Peyer's patch (tissue), 4 donors: ENCODE measurements at regions not wholly inside any gene's neighbourhood (a gene's known extent, or its start where the extent isn't known, plus 50 kb on each side); places are given as distances from the start of the nearest gene placed in this dataset.
"Not testable (repeated sequence)": the region's sequence is repeated elsewhere in the genome, so short reads cannot be mapped to it uniquely, and the experiment has no call there.

Experiments
- DNase-seq, 3 donors: peaks; one replicate each; pipeline ENCODE4 v3.0.0-alpha.2; 2017 to 2019
- H3K27ac ChIP-seq, 4 donors: fragments of 200-600 bp; sonication (generic); one replicate each; pipeline ENCODE4 v1.5.1; 2016 to 2019
- H3K27me3 ChIP-seq, 2 donors: fragments of 200-600 bp; sonication (generic); one replicate each; pipeline ENCODE4 v1.5.1; 2019
- H3K36me3 ChIP-seq, 3 donors: fragments of 200-600 bp; sonication (generic); one replicate each; pipeline ENCODE4 v1.5.1; 2016 to 2019
- H3K4me1 ChIP-seq, 4 donors: fragments of 200-600 bp; sonication (generic); one replicate each; pipeline ENCODE4 v1.5.1; 2016 to 2019
- H3K4me3 ChIP-seq, 4 donors: fragments of 200-600 bp; sonication (generic); 1 replicate in 3 of 4; 2 replicates in 1 of 4; pipeline ENCODE4 v1.5.1; 2016 to 2019; ENCODE audit warnings: mild to moderate bottlenecking in 1 of 4
- H3K9me3 ChIP-seq, 4 donors: fragments of 200-600 bp; sonication (generic); one replicate each; pipeline ENCODE4 v1.5.1; 2016 to 2019; ENCODE audit warnings: mild to moderate bottlenecking in 1 of 4
- POLR2A ChIP-seq, 2 donors: fragments of 450-650 bp; IDR thresholded peaks; one replicate each; pipeline ENCODE4 v1.5.1; 2017; ENCODE audit warnings: antibody characterized with exemption in 2 of 2, mild to moderate bottlenecking in 2 of 2, moderate library complexity in 2 of 2
- TF ChIP-seq, protein P1 (sequence below), 6 experiments: fragments of 450-650 bp in 4 of 6; fragments of 200-600 bp in 2 of 6; sonication (generic) in 1 of 6; IDR thresholded peaks; one replicate each; pipeline ENCODE4 v1.5.1; 2017 to 2019; ENCODE audit warnings: antibody characterized with exemption in 6 of 6, mild to moderate bottlenecking in 3 of 6, moderate library complexity in 1 of 6

DNA sequence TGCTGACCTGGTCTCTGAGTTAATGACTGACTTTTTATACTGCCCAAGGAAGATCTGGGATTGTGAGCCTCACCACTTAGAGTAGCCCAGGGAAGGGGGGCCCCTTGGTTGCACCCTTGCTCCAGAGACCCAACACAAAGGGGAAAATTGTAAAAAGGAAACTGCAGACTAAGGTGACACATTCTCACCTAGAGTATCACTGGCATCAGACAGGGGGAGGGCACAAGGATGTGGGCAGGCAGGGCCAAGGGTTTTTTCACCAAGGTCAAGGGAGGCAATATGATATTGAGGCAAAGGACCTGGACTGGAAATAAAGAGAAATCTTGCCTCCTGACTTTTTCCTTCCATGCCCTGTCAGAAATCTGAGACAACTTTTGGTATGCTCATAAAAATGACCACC is 386.2 kb upstream of the FGF16 start:
- Histone ChIP-seq H3K36me3 (no peaks in the 10 kb centered on the region), H3K4me1 (no peaks in the 10 kb centered on the region)
- TF ChIP-seq, protein P1, sequence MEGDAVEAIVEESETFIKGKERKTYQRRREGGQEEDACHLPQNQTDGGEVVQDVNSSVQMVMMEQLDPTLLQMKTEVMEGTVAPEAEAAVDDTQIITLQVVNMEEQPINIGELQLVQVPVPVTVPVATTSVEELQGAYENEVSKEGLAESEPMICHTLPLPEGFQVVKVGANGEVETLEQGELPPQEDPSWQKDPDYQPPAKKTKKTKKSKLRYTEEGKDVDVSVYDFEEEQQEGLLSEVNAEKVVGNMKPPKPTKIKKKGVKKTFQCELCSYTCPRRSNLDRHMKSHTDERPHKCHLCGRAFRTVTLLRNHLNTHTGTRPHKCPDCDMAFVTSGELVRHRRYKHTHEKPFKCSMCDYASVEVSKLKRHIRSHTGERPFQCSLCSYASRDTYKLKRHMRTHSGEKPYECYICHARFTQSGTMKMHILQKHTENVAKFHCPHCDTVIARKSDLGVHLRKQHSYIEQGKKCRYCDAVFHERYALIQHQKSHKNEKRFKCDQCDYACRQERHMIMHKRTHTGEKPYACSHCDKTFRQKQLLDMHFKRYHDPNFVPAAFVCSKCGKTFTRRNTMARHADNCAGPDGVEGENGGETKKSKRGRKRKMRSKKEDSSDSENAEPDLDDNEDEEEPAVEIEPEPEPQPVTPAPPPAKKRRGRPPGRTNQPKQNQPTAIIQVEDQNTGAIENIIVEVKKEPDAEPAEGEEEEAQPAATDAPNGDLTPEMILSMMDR (IDR thresholded peaks at IDR 0.05) = no peak
- TF ChIP-seq POLR2A (IDR thresholded peaks at IDR 0.05) = no peak

DNA sequence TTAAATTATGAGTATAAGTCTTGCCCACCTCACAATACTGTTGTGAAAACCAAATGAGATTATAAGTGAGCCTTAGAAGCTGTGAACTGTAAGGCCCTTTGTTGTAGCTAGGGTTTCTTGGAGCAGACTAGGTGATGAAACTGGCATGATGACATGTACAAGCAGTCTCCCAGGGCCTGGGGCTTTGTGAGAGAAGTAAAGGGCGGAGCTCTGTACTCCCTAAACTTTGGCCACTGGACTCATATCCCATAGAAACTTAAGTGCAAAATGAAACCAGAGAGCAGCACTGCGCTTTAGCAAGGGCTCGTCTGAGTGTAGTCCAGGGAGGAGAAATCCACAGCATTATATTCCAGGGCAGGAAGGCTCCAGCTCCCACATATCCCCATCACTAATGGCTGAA is 385.6 kb upstream of the FGF16 start:
- H3K4me1 ChIP-seq = no peaks in the 10 kb centered on the region
- H3K4me3 ChIP-seq = no peak overlapping the region
- H3K9me3 ChIP-seq = no peaks in the 10 kb centered on the region
- no peak for DNase-seq
- no peaks in the 10 kb centered on the region for H3K36me3 ChIP-seq
- TF ChIP-seq, protein P1 (IDR thresholded peaks at IDR 0.05) = no peak
- no peaks in the 10 kb centered on the region for H3K27me3 ChIP-seq
- H3K27ac ChIP-seq = no peak overlapping the region

More for the DNA sequence above, 386.2 kb upstream of the FGF16 start:
- Histone ChIP-seq H3K27ac (no peak overlapping the region), H3K9me3 (no peaks in the 10 kb centered on the region), H3K27me3 (no peaks in the 10 kb centered on the region), H3K4me3 (no peak overlapping the region)
- DNase-seq = no peak

- Histone ChIP-seq H3K27me3 (no peaks in the 10 kb centered on the region), H3K9me3 (no peaks in the 10 kb centered on the region), H3K4me3 (no peak overlapping the region), H3K4me1 (no peaks in the 10 kb centered on the region), H3K27ac (no peak overlapping the region), H3K36me3 (no peaks in the 10 kb centered on the region)
- no peak for DNase-seq
- TF ChIP-seq, protein P1 (IDR thresholded peaks at IDR 0.05) = no peak
- no peak for TF ChIP-seq POLR2A (IDR thresholded peaks at IDR 0.05)
These were observed 381.3 kb upstream of the FGF16 start for GRCh38 chrX:77065896-77066295.

GRCh38 chrX:77070202-77070918 is 376.8 kb upstream of the FGF16 start:
- DNase-seq = no peak
- Histone ChIP-seq H3K36me3 (no peaks in the 10 kb centered on the region), H3K27me3 (no peaks in the 10 kb centered on the region), H3K9me3 (no peaks in the 10 kb centered on the region), H3K4me1 (no peaks in the 10 kb centered on the region), H3K27ac (no peak overlapping the region), H3K4me3 (no peak overlapping the region)
- TF ChIP-seq, protein P1 (IDR thresholded peaks at IDR 0.05) = no peak
- no peak for TF ChIP-seq POLR2A (IDR thresholded peaks at IDR 0.05)

GRCh38 chrX:77076896-77077295 is 370.3 kb upstream of the FGF16 start:
- DNase-seq = no peak
- Histone ChIP-seq H3K4me1 (no peaks in the 10 kb centered on the region), H3K4me3 (no peak overlapping the region), H3K27ac (no peak overlapping the region), H3K27me3 (no peaks in the 10 kb centered on the region), H3K9me3 (no peaks in the 10 kb centered on the region), H3K36me3 (no peaks in the 10 kb centered on the region)
- TF ChIP-seq, protein P1 (IDR thresholded peaks at IDR 0.05) = no peak
- no peak for TF ChIP-seq POLR2A (IDR thresholded peaks at IDR 0.05)

- not testable (repeated sequence) for H3K4me1 ChIP-seq, H3K4me3 ChIP-seq, H3K27me3 ChIP-seq, DNase-seq, H3K9me3 ChIP-seq, H3K27ac ChIP-seq, H3K36me3 ChIP-seq
These were observed 366.0 kb upstream of the FGF16 start for GRCh38 chrX:77081237-77081636.
